PC-9 (cell line): ENCODE measurements at regions not wholly inside any gene's neighbourhood (a gene's known extent, or its start where the extent isn't known, plus 50 kb on each side); places are given as distances from the start of the nearest gene placed in this dataset.

ENCODE experiments used
- BruUV-seq: library from RNA; stranded (reverse); fragments of 400-500 nt; replicated peaks from 2 replicates; lab custom pipeline; 2021; lab: Mats Ljungman, UMichigan
- CTCF ChIA-PET: fragments of 300-600 bp; sonication (Branson Sonifier 250); formaldehyde crosslinking; loops from one replicate; lab custom pipeline; 2022; ENCODE audit warnings: antibody characterized with exemption; lab: Charles Lee
- POLR2A ChIA-PET: fragments of 300-600 bp; sonication (Branson Sonifier 250); formaldehyde crosslinking; loops from one replicate; lab custom pipeline; 2022; ENCODE audit warnings: antibody characterized with exemption; ENCODE audit not compliant: unreplicated experiment; lab: Charles Lee
- DNase-seq, 2 experiments: peaks; one replicate each; pipeline versions ENCODE4 v3.0.0 to v3.0.0-alpha.2; 2015 to 2022; ENCODE audit warnings: mixed read lengths in 1 of 2
- H2AFZ ChIP-seq: fragments of 200-600 bp; sonication (generic); 2 replicates; pipeline ENCODE4 v1.8.1; 2017; ENCODE audit warnings: antibody characterized with exemption
- H3F3A ChIP-seq: fragments of 200-600 bp; sonication (generic); 2 replicates; pipeline ENCODE4 v1.8.1; 2017; ENCODE audit warnings: antibody characterized with exemption, mild to moderate bottlenecking, low read depth; ENCODE audit not compliant: insufficient read depth
- H3K27ac ChIP-seq: fragments of 200-600 bp; sonication (generic); 2 replicates; pipeline ENCODE4 v1.6.1; 2016; ENCODE audit warnings: mixed run types
- H3K27me3 ChIP-seq: fragments of 200-600 bp; sonication (generic); 2 replicates; pipeline ENCODE4 v1.6.1; 2016; ENCODE audit warnings: low read depth, mixed run types; ENCODE audit not compliant: insufficient read depth
- H3K36me3 ChIP-seq: fragments of 200-600 bp; sonication (generic); 2 replicates; pipeline ENCODE4 v1.6.1; 2016; ENCODE audit warnings: low read depth, mixed run types
- H3K4me1 ChIP-seq: fragments of 200-600 bp; sonication (generic); replicated peaks from 2 replicates; pipeline ENCODE4 v1.6.1; 2016; ENCODE audit warnings: mixed run types; ENCODE audit not compliant: insufficient read depth
- H3K4me2 ChIP-seq: fragments of 200-600 bp; sonication (generic); 2 replicates; pipeline ENCODE4 v1.6.1; 2017; ENCODE audit warnings: mixed run types
- H3K4me3 ChIP-seq: fragments of 200-600 bp; sonication (generic); 2 replicates; pipeline ENCODE4 v1.6.1; 2016; ENCODE audit warnings: mixed run types
- H3K79me2 ChIP-seq: fragments of 200-600 bp; sonication (generic); 2 replicates; pipeline ENCODE4 v1.6.1; 2017; ENCODE audit warnings: low read depth, mixed run types
- H3K9me2 ChIP-seq: fragments of 200-600 bp; sonication (generic); 2 replicates; pipeline ENCODE4 v1.8.1; 2017; ENCODE audit warnings: mild to moderate bottlenecking; ENCODE audit not compliant: insufficient read depth
- H3K9me3 ChIP-seq: fragments of 200-600 bp; sonication (generic); 2 replicates; pipeline ENCODE4 v1.8.1; 2016; ENCODE audit warnings: low read depth; ENCODE audit not compliant: insufficient read depth
- H4K20me1 ChIP-seq: fragments of 200-600 bp; sonication (generic); 2 replicates; pipeline ENCODE4 v1.8.1; 2017; ENCODE audit not compliant: insufficient read depth
- EZH2 ChIP-seq: fragments of 200-600 bp; sonication (generic); IDR thresholded peaks from 2 replicates; pipeline ENCODE4 v1.8.0; 2017; ENCODE audit warnings: antibody characterized with exemption, low read depth
- intact Hi-C: fragments of 100-400 bp; cut with micrococcal nuclease; formaldehyde crosslinking; loops from one replicate; pipeline ENCODE4 v1.10.0; 2022; ENCODE audit not compliant: unreplicated experiment
- TF ChIP-seq, protein P1 (sequence below): fragments of 200-600 bp; sonication (generic); conservative IDR thresholded peaks from 2 replicates; pipeline ENCODE4 v1.6.1; 2017; ENCODE audit warnings: mixed run types, antibody characterized with exemption, mild to moderate bottlenecking, moderate library complexity

DNA sequence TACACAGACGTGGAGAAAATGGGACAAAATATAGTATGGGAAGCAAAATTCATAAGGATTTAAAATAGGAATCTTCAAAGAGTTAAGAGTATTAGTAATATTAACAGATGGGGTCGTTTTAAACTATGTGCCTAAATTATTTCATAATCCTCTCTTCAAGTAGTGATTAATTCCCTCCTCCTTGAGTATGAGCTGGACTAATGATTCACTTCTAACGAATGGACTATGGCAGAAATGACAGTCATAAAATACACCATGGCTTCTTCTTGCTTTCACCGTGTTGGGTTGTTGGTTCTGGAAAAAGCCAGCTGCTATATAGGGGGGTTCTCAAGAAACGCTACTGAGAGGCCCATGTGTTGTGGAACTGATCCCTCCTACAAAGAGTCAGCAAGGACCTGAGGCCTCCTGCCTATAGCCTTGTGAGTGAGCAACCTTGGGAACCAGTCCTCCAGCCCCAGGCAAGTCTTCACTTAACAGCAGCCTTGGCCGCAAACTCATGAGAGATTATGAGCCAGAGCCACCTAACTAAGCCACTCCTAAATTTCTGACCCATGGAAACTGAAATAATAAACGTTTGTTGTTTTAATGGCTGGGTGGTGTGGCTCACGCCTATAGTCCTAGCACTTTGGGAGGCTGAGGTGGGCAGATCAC, 64.8 kb upstream of the ABHD2 start:
- TF ChIP-seq, protein P1, sequence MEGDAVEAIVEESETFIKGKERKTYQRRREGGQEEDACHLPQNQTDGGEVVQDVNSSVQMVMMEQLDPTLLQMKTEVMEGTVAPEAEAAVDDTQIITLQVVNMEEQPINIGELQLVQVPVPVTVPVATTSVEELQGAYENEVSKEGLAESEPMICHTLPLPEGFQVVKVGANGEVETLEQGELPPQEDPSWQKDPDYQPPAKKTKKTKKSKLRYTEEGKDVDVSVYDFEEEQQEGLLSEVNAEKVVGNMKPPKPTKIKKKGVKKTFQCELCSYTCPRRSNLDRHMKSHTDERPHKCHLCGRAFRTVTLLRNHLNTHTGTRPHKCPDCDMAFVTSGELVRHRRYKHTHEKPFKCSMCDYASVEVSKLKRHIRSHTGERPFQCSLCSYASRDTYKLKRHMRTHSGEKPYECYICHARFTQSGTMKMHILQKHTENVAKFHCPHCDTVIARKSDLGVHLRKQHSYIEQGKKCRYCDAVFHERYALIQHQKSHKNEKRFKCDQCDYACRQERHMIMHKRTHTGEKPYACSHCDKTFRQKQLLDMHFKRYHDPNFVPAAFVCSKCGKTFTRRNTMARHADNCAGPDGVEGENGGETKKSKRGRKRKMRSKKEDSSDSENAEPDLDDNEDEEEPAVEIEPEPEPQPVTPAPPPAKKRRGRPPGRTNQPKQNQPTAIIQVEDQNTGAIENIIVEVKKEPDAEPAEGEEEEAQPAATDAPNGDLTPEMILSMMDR: no peak
- no peak for TF ChIP-seq EZH2
- no peak overlapping the region for H3K4me3 ChIP-seq
- no peaks in the 10 kb centered on the region for H3K9me2 ChIP-seq
- no peaks in the 10 kb centered on the region for H4K20me1 ChIP-seq
- H3K79me2 ChIP-seq: no peaks in the 10 kb centered on the region
- intact Hi-C loops: no loop called here
- ChIA-PET POLR2A (no interaction called here), CTCF (interaction anchor here (0.6 kb wide), 1 partner anchor 108 kb away, joined by 8 read pairs; no protein-coding TSS in a partner anchor)
- H2AFZ ChIP-seq: no peak overlapping the region
- H3K4me1 ChIP-seq: peaks cover 8% of the 10 kb centered on the region; the same call in 1 of the 2 replicates
- no peaks in the 10 kb centered on the region for H3K27me3 ChIP-seq
- H3K27ac ChIP-seq: no peak overlapping the region
- no peaks in the 10 kb centered on the region; the same call in 1 of the 2 replicates for H3F3A ChIP-seq
- no TSS peak for BruUV-seq
- H3K36me3 ChIP-seq: no peaks in the 10 kb centered on the region
- H3K4me2 ChIP-seq: no peak overlapping the region
- DNase-seq: no peak
- no peaks in the 10 kb centered on the region for H3K9me3 ChIP-seq

DNA sequence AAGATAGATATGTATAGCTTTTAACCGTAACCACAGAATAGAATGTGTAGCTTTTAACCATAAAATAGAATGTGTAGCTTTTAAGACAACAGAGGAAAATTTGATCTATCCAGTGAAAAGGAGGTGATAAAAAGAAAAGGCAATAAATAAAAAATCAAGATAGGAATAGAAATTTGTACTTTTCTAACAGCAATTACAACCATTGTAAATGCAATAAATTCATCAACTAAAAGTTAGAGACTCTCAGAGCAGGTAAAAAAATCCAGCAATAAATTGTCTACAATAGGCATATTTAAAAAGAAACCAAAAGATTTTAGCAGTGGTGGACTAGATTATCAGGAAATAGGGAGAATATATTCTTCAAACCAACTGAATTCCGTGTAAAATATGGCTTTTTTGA, 63.8 kb upstream of the ABHD2 start:
- Histone ChIP-seq H3K4me3 (no peak overlapping the region), H4K20me1 (no peaks in the 10 kb centered on the region), H3K9me2 (no peaks in the 10 kb centered on the region), H3K27ac (no peak overlapping the region), H3K9me3 (no peaks in the 10 kb centered on the region), H2AFZ (no peak overlapping the region), H3K79me2 (no peaks in the 10 kb centered on the region), H3F3A (no peaks in the 10 kb centered on the region; the same call in 1 of the 2 replicates), H3K27me3 (no peaks in the 10 kb centered on the region), H3K4me1 (peaks cover 8% of the 10 kb centered on the region; the same call in 1 of the 2 replicates), H3K4me2 (no peak overlapping the region), H3K36me3 (no peaks in the 10 kb centered on the region)
- DNase-seq: no peak
- no TSS peak for BruUV-seq
- POLR2A ChIA-PET: no interaction called here
- CTCF ChIA-PET: no interaction called here
- intact Hi-C loops: no loop called here
- TF ChIP-seq, protein P1: no peak
- no peak for TF ChIP-seq EZH2

- H3K4me2 ChIP-seq: peak overlapping the region; percentile 47; the same call in 1 of the 2 replicates
- peak overlapping the region; percentile 28; the same call in 1 of the 2 replicates for H3K4me3 ChIP-seq
- peaks cover 8% of the 10 kb centered on the region; the same call in 1 of the 2 replicates for H3K4me1 ChIP-seq
- no peaks in the 10 kb centered on the region for H3K9me2 ChIP-seq
- no peaks in the 10 kb centered on the region; the same call in 1 of the 2 replicates for H3F3A ChIP-seq
- H3K27me3 ChIP-seq: no peaks in the 10 kb centered on the region
- no peaks in the 10 kb centered on the region for H3K9me3 ChIP-seq
- H3K27ac ChIP-seq: no peak overlapping the region
- no TSS peak for BruUV-seq
- no peak overlapping the region for H2AFZ ChIP-seq
- no peaks in the 10 kb centered on the region for H4K20me1 ChIP-seq
- H3K79me2 ChIP-seq: no peaks in the 10 kb centered on the region
- CTCF ChIA-PET: no interaction called here
- DNase-seq: peak in 1 of 2 experiments; percentile 57
- TF ChIP-seq EZH2: no peak
- POLR2A ChIA-PET: no interaction called here
- intact Hi-C loops: no loop called here
- no peaks in the 10 kb centered on the region for H3K36me3 ChIP-seq
Measured at GRCh38 chr15:89026167-89026566, 62.1 kb upstream of the ABHD2 start.
